ENCODE measurements at regions not wholly inside any gene's neighbourhood (a gene's known extent, or its start where the extent isn't known, plus 50 kb on each side); places are given as distances from the start of the nearest gene placed in this dataset.

DNA sequence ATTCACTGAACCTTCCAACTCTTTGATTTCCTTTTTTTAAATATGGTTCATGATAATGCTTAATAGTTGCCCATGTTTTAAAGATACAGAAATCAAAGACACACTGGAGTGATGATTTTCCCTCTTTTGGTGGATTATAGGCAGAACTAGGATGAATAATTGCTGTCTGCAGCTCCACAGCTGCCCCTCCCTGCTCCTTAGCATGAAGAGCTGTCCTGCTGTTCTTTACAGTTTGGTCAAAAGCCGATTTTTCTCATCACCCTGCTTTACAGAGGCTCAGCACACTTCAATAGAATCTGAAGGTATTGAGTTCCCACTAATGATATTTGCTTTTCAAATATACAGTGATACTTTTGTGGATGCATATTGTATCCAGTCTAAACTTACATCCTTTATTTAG lies 202.6 kb downstream of the AASDHPPT start:
- no peak for DNase-seq (ENCODE audit: low read depth in 2 of 2)
- TF ChIP-seq, protein P1, sequence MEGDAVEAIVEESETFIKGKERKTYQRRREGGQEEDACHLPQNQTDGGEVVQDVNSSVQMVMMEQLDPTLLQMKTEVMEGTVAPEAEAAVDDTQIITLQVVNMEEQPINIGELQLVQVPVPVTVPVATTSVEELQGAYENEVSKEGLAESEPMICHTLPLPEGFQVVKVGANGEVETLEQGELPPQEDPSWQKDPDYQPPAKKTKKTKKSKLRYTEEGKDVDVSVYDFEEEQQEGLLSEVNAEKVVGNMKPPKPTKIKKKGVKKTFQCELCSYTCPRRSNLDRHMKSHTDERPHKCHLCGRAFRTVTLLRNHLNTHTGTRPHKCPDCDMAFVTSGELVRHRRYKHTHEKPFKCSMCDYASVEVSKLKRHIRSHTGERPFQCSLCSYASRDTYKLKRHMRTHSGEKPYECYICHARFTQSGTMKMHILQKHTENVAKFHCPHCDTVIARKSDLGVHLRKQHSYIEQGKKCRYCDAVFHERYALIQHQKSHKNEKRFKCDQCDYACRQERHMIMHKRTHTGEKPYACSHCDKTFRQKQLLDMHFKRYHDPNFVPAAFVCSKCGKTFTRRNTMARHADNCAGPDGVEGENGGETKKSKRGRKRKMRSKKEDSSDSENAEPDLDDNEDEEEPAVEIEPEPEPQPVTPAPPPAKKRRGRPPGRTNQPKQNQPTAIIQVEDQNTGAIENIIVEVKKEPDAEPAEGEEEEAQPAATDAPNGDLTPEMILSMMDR (IDR thresholded peaks at IDR 0.05; ENCODE audit: low read depth, low read length), result no peak
- no peak overlapping the region for H3K4me3 ChIP-seq (replicated peaks in 1 of 2; ENCODE audit: low read depth in 2 of 2, low read length in 2 of 2)

- peak; percentile 79 to 95 for DNase-seq (ENCODE audit: low read depth in 2 of 2)
- H3K4me3 ChIP-seq (replicated peaks in 1 of 2; ENCODE audit: low read depth in 2 of 2, low read length in 2 of 2), result no peak overlapping the region
- TF ChIP-seq, protein P1 (IDR thresholded peaks at IDR 0.05; ENCODE audit: low read depth, low read length), result no peak
Measured at GRCh38 chr11:106281455-106282173, 204.2 kb downstream of the AASDHPPT start.

GRCh38 chr11:106286881-106287504 lies 209.5 kb downstream of the AASDHPPT start:
- DNase-seq (ENCODE audit: low read depth in 2 of 2), result no peak
- TF ChIP-seq, protein P1 (IDR thresholded peaks at IDR 0.05; ENCODE audit: low read depth, low read length), result no peak
- H3K4me3 ChIP-seq (replicated peaks in 1 of 2; ENCODE audit: low read depth in 2 of 2, low read length in 2 of 2), result no peak overlapping the region

GRCh38 chr11:106288057-106288456 lies 210.6 kb downstream of the AASDHPPT start:
- TF ChIP-seq, protein P1 (IDR thresholded peaks at IDR 0.05; ENCODE audit: low read depth, low read length), result no peak
- H3K4me3 ChIP-seq (replicated peaks in 1 of 2; ENCODE audit: low read depth in 2 of 2, low read length in 2 of 2), result no peak overlapping the region
- DNase-seq (ENCODE audit: low read depth in 2 of 2), result no peak

- TF ChIP-seq, protein P1 (IDR thresholded peaks at IDR 0.05; ENCODE audit: low read depth, low read length), result no peak
- no peak overlapping the region for H3K4me3 ChIP-seq (replicated peaks in 1 of 2; ENCODE audit: low read depth in 2 of 2, low read length in 2 of 2)
- no peak for DNase-seq (ENCODE audit: low read depth in 2 of 2)
Measured at GRCh38 chr11:106288822-106289387, 211.4 kb downstream of the AASDHPPT start.

DNA sequence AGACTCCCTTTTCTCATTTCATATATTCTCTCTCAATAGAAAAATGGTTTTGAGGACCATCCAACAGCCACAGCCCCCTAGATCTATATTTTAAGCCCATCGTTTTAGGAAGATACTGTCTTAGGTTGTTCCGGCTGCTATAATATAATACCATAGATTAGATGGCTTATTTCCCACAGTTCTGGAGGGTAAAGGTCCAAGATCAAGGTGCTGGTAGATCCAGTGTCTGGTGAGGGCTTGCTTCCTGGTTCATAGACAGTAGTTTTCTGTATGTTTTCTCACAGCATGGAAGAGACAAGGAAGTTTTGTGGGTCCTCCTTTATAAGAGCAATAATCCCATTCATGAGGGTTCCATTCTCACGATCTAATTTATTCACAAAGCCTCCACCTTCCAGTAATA lies 215.1 kb downstream of the AASDHPPT start:
- TF ChIP-seq, protein P1 (IDR thresholded peaks at IDR 0.05; ENCODE audit: low read depth, low read length), result no peak
- DNase-seq (ENCODE audit: low read depth in 2 of 2), result no peak
- H3K4me3 ChIP-seq (replicated peaks in 1 of 2; ENCODE audit: low read depth in 2 of 2, low read length in 2 of 2), result no peak overlapping the region
